OCI-LY7 (cell line): ENCODE measurements at regions not wholly inside any gene's neighbourhood (a gene's known extent, or its start where the extent isn't known, plus 50 kb on each side); places are given as distances from the start of the nearest gene placed in this dataset.

Source experiments
- BruUV-seq: library from RNA; stranded (reverse); fragments of 400-500 nt; replicated peaks from 2 replicates; lab custom pipeline; 2021; lab: Mats Ljungman, UMichigan
- CTCF ChIA-PET: fragments of 300-600 bp; sonication (Branson Sonifier 250); formaldehyde crosslinking; loops from one replicate; lab custom pipeline; 2022; ENCODE audit warnings: antibody characterized with exemption; ENCODE audit not compliant: unreplicated experiment; lab: Charles Lee
- POLR2A ChIA-PET: fragments of 300-600 bp; sonication (Branson Sonifier 250); formaldehyde crosslinking; loops from one replicate; lab custom pipeline; 2022; ENCODE audit warnings: antibody characterized with exemption; lab: Charles Lee
- DNase-seq: peaks from one replicate; pipeline ENCODE4 v3.0.0-alpha.2; 2015; ENCODE audit warnings: low spot score
- H2AFZ ChIP-seq: fragments of 200-600 bp; sonication (generic), shearing (Covaris generic); 2 replicates; pipeline ENCODE4 v1.6.1; 2014; ENCODE audit warnings: mild to moderate bottlenecking, antibody characterized with exemption, low read length, moderate library complexity
- H3K27ac ChIP-seq: fragments of 200-600 bp; sonication (generic); 2 replicates; pipeline ENCODE4 v1.5.1; 2014; ENCODE audit warnings: mixed run types, low read depth, mild to moderate bottlenecking, moderate library complexity, low read length, inconsistent platforms; ENCODE audit not compliant: poor library complexity, severe bottlenecking
- H3K36me3 ChIP-seq: fragments of 200-600 bp; sonication (generic); 2 replicates; pipeline ENCODE4 v1.6.1; 2014; ENCODE audit warnings: mild to moderate bottlenecking, antibody characterized with exemption, low read length, moderate library complexity, mixed read lengths; ENCODE audit not compliant: insufficient read depth
- H3K4me1 ChIP-seq: fragments of 200-600 bp; sonication (generic); 2 replicates; pipeline ENCODE4 v1.5.1; 2014; ENCODE audit warnings: mild to moderate bottlenecking, low read length; ENCODE audit not compliant: insufficient read depth, poor library complexity, severe bottlenecking
- H3K4me2 ChIP-seq: fragments of 200-600 bp; sonication (generic); 2 replicates; pipeline ENCODE4 v1.6.1; 2014; ENCODE audit warnings: mild to moderate bottlenecking, low read length
- H3K4me3 ChIP-seq: fragments of 200-600 bp; sonication (generic); 2 replicates; pipeline ENCODE4 v1.5.1; 2014; ENCODE audit warnings: mild to moderate bottlenecking, low read depth, low read length; ENCODE audit not compliant: poor library complexity, severe bottlenecking
- H3K79me2 ChIP-seq: fragments of 200-600 bp; sonication (generic); 2 replicates; pipeline ENCODE4 v1.6.1; 2016; ENCODE audit warnings: low read depth, mild to moderate bottlenecking, low read length, moderate library complexity, mixed read lengths; ENCODE audit not compliant: insufficient read depth
- H3K9me2 ChIP-seq: fragments of 200-600 bp; sonication (generic); 2 replicates; pipeline ENCODE4 v1.6.1; 2016; ENCODE audit warnings: mild to moderate bottlenecking, low read length, mixed read lengths; ENCODE audit not compliant: insufficient read depth
- H3K9me3 ChIP-seq: fragments of 200-600 bp; sonication (generic); 2 replicates; pipeline ENCODE4 v1.6.1; 2014; ENCODE audit warnings: mild to moderate bottlenecking, mixed run types, low read length, mixed read lengths
- H4K20me1 ChIP-seq: fragments of 200-600 bp; sonication (generic); 2 replicates; pipeline ENCODE4 v1.6.1; 2014; ENCODE audit warnings: mild to moderate bottlenecking, antibody characterized with exemption, low read length, moderate library complexity, mixed read lengths; ENCODE audit not compliant: insufficient read depth
- EZH2phosphoT487 ChIP-seq: fragments of 200-600 bp; sonication (generic); IDR thresholded peaks from 2 replicates; pipeline ENCODE4 v1.6.1; 2018; ENCODE audit warnings: low read depth, borderline replicate concordance, mild to moderate bottlenecking, mixed run types, antibody characterized with exemption, low read length, moderate library complexity, mixed read lengths
- intact Hi-C: fragments of 100-400 bp; cut with micrococcal nuclease; formaldehyde crosslinking; loops from one replicate; pipeline ENCODE4 v1.10.0; 2022; ENCODE audit not compliant: unreplicated experiment
- TF ChIP-seq, protein P1 (sequence below): fragments of 200-600 bp; sonication (generic); conservative IDR thresholded peaks from 2 replicates; pipeline ENCODE4 v1.5.1; 2014; ENCODE audit warnings: mild to moderate bottlenecking, antibody characterized with exemption, low read length, moderate library complexity, mixed read lengths

GRCh38 chr6:99846006-99846405 lies 148.0 kb downstream of the MCHR2 start:
- DNase-seq, result no peak
- Histone ChIP-seq H4K20me1 (no peaks in the 10 kb centered on the region), H3K4me1 (no peaks in the 10 kb centered on the region), H3K27ac (no peak overlapping the region), H2AFZ (no peak overlapping the region), H3K36me3 (no peaks in the 10 kb centered on the region), H3K79me2 (no peaks in the 10 kb centered on the region), H3K4me2 (no peak overlapping the region), H3K4me3 (no peak overlapping the region), H3K9me3 (no peaks in the 10 kb centered on the region), H3K9me2 (no peaks in the 10 kb centered on the region)
- TF ChIP-seq EZH2phosphoT487, result no peak
- TF ChIP-seq, protein P1, sequence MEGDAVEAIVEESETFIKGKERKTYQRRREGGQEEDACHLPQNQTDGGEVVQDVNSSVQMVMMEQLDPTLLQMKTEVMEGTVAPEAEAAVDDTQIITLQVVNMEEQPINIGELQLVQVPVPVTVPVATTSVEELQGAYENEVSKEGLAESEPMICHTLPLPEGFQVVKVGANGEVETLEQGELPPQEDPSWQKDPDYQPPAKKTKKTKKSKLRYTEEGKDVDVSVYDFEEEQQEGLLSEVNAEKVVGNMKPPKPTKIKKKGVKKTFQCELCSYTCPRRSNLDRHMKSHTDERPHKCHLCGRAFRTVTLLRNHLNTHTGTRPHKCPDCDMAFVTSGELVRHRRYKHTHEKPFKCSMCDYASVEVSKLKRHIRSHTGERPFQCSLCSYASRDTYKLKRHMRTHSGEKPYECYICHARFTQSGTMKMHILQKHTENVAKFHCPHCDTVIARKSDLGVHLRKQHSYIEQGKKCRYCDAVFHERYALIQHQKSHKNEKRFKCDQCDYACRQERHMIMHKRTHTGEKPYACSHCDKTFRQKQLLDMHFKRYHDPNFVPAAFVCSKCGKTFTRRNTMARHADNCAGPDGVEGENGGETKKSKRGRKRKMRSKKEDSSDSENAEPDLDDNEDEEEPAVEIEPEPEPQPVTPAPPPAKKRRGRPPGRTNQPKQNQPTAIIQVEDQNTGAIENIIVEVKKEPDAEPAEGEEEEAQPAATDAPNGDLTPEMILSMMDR, result no peak
- ChIA-PET CTCF (no interaction called here), POLR2A (interaction anchor here (0.7 to 1.8 kb wide), 2 partner anchors 9 to 51 kb away, joined by 3 to 6 read pairs; no protein-coding TSS in a partner anchor)
- no TSS peak for BruUV-seq
- intact Hi-C loops, result no loop called here

- no peaks in the 10 kb centered on the region for H3K4me1 ChIP-seq
- no peaks in the 10 kb centered on the region for H3K9me2 ChIP-seq
- no peak overlapping the region for H3K27ac ChIP-seq
- no peak for TF ChIP-seq EZH2phosphoT487
- no peaks in the 10 kb centered on the region for H3K36me3 ChIP-seq
- H4K20me1 ChIP-seq, result no peaks in the 10 kb centered on the region
- POLR2A ChIA-PET, result no interaction called here
- no TSS peak for BruUV-seq
- H3K4me3 ChIP-seq, result no peak overlapping the region
- H2AFZ ChIP-seq, result no peak overlapping the region
- H3K79me2 ChIP-seq, result no peaks in the 10 kb centered on the region
- no peaks in the 10 kb centered on the region for H3K9me3 ChIP-seq
- no peak for DNase-seq
- H3K4me2 ChIP-seq, result no peak overlapping the region
- intact Hi-C loops, result no loop called here
- CTCF ChIA-PET, result no interaction called here
Measured at GRCh38 chr6:99850841-99851240, 143.2 kb downstream of the MCHR2 start.

- TF ChIP-seq EZH2phosphoT487, result no peak
- TF ChIP-seq, protein P1, result no peak
- no peak overlapping the region for H3K4me3 ChIP-seq
- CTCF ChIA-PET, result no interaction called here
- no peak overlapping the region for H2AFZ ChIP-seq
- H3K9me2 ChIP-seq, result no peaks in the 10 kb centered on the region
- no peak overlapping the region for H3K27ac ChIP-seq
- H3K4me1 ChIP-seq, result no peaks in the 10 kb centered on the region
- H4K20me1 ChIP-seq, result no peaks in the 10 kb centered on the region
- intact Hi-C loops, result no loop called here
- no peak overlapping the region for H3K4me2 ChIP-seq
- no peaks in the 10 kb centered on the region for H3K36me3 ChIP-seq
- POLR2A ChIA-PET, result no interaction called here
- H3K79me2 ChIP-seq, result no peaks in the 10 kb centered on the region
- no TSS peak for BruUV-seq
- H3K9me3 ChIP-seq, result no peaks in the 10 kb centered on the region
- no peak for DNase-seq
Measured at GRCh38 chr6:99852031-99852430, 142.0 kb downstream of the MCHR2 start.
